Renal pelvis (tissue), 1 donor: ENCODE measurements at regions not wholly inside any gene's neighbourhood (a gene's known extent, or its start where the extent isn't known, plus 50 kb on each side); places are given as distances from the start of the nearest gene placed in this dataset.
"Not testable (repeated sequence)": the region's sequence is repeated elsewhere in the genome, so short reads cannot be mapped to it uniquely, and the experiment has no call there.

Experiments
- DNase-seq: peaks from one replicate; pipeline ENCODE4 v3.0.0-alpha.2; 2013

DNA sequence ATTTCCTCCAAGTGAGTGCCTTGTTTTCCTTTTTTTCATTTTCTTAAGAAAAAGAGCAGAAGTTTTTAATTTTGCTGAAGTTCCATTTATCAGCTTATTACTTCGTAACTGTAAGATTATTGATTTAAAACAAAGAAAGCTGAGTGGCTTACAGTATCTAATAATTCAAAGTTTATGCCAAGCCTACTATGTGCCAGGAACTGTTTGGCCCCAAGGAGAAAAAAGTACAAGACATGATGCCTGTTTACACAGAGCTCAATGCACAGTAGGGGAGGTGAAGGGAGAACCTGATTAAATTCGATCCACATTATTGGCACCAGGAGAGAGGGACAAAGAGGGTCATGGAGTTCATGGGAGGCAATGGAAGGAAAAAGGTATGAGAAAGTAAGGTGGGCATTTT is 419.3 kb upstream of the ZMIZ1 start:
- no peak for DNase-seq

DNA sequence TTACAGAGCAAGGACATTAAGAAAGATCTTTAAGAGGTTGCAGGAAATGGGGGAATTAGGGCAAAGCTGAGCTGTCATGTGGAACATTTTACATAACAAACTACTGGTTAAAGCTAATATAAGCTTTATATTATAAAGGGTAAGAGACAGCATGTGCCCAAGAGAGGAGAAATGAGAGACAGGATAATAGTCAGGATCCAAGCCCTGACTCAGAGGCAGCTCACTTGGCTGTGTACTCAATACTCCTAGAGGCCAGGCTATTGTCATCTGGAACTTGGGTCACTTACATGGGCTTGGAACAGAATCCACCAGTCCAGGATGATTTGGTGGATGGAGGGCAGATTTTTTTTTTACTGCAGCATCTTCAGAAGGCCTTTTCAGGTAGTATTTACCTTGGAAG is 418.6 kb upstream of the ZMIZ1 start:
- DNase-seq: no peak

DNA sequence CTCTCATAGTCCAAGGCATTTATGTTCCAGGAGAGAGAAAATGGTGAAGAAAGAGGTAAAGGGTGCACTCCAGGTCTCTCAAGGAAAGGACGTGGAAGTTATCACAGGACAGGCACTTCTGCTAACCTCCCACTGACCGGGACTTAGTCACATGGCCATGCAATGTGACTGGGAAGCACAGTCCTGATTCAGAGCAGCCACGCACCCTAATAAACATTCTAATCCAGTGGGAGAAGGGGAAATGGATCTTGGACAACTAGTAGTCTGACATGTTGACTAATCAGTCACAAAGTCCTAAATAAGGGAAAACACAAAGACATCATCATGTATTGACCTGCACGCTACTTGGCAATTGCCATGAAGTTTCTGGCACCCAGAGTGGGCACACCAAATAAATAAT is 417.5 kb upstream of the ZMIZ1 start:
- DNase-seq: no peak

DNA sequence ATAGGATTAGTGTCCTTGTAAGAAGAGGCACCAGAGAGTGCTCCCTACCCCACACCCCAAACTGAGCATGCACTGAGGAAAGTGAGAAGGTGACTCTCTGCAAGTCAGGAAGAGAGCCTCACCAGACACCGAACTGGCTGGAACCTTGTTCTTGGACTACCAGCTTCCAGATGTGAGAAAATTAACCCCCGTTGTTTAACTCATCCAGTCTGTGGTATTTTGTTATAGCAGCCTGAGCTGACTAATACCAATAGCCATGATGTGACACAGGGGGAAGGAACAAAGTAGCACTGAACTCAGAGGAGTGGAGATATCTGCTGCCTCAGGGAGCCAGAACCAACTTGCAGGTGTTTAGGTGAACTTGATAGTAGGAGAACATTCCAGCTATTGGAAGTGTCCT is 415.2 kb upstream of the ZMIZ1 start:
- no peak for DNase-seq

DNA sequence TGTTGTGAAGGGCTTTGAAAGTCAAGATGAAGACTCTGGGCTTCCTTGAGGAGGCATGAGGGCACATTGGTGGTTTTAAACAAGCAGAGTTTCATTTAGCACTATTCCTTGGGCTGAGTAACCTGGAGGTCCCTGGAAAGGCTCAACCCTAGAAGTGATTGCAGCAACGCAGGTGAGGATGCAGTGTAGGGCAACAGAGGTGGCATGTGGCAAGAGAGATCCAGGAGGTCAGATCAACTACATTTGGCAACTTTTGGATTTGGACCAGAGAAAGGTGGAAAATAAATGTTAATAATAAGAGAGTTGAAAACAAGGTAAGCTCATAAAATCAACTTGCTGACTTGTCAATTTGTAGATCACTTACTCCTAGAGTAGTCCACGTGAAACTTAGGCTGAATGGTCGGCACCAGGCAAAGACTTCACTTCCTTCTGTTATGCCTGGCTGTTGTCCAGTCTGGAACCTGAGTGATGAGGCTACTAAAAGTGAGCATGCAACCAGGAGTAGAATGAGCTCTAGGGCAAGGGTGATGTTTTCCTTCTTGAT is 414.6 kb upstream of the ZMIZ1 start:
- no peak for DNase-seq

DNA sequence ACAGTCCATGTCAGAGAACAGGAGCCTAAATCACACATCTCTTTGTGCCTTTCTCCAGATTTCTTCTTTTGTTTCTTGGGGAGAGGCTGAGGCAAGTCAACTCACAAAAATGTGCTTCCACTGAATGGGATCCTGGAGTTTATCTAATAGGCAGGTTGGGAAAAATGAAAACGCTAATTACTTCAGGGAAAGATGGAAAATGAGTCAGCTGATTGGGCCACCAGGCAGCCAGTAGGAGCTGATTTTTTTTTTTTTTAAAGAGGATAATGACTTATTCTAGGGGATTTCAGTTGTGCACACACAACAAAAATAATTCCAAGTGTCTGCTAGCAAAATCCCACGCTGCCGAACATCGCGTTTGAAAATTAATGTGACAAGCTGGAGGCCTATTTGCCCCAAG is 412.8 kb upstream of the ZMIZ1 start:
- DNase-seq: no peak

DNA sequence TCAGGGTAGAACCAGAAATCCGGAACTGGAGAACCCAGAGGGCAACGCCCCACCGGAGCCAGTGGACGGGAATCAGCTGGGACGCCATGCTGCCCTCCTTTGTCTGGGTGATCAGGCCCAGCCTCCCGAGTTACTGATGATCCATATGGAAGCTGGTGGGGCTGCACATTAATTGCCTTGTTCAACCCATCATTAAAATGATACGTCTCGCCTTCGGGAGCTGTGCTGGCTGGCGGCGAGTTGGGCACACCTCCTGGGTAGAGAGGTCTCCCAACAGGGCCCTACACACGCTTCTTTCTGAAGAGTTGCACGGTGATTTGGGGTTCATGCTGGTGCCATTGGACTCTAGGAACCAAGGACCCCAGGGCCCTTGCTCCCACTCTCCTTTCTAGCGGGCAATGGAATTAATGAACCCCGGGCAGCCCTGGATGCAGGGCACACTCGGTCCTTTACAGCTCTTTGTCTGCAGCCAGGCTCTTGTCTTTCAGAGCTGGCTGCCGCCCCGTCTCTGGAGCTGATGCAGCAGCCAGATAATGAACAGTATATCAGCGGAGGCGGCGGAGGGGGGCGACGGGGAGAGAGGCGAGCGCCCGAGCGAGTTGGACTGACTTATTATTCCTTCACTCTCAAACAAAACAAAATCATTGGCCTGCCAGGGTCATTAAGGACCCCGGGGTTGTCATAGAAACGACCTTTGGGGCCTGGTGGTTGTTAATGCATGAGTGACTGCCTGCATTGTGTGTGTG is 412.2 kb upstream of the ZMIZ1 start:
- DNase-seq: peak; percentile 92

DNA sequence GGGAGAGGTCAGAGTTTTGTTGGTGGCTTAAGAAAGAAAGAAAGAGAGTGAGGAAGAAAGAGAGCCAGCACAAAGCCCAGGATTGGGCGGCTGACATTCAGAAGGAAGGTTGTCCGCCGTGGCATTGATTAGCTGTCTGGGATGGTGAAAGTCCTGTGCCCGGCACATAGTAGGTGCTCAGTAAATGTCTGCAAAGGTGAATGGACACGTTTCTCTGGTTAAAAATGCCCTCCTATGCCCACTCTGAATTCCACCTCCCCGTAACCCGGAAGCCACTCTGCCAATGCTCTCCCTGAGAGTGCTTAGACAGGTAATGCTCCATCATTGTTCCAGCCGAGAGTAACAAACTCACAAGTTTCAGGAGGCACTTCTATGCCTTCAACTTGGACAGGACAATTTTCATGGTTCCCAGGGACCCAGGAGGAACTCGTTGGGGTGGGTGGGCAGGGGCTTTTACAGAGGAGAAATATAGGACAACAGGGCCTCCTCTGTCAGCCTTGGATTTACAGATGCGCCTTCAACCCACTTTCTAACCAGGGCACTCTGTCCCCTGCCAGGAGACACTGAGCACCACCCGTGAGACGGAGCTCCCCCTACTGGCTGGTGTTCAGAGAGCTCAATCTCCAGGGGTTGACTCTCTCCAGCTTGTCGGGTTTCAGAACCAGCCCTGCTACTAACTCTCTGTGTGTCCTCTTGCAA is 411.5 kb upstream of the ZMIZ1 start:
- no peak for DNase-seq

DNA sequence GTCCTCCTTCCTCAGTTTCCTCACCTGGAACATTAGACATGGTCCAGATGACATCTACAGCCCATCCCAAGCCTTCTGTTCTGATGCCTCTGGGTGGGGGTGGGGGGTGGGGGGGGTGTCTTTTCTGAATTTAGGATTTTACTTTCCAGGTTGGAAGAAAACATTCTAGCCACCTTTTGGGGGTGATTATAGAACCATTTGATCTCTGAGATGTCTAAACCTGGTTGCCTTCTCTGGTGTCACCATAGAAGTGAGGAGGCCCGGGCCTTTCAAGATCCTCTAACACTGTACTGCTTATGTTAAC is 411.0 kb upstream of the ZMIZ1 start:
- DNase-seq: no peak

DNA sequence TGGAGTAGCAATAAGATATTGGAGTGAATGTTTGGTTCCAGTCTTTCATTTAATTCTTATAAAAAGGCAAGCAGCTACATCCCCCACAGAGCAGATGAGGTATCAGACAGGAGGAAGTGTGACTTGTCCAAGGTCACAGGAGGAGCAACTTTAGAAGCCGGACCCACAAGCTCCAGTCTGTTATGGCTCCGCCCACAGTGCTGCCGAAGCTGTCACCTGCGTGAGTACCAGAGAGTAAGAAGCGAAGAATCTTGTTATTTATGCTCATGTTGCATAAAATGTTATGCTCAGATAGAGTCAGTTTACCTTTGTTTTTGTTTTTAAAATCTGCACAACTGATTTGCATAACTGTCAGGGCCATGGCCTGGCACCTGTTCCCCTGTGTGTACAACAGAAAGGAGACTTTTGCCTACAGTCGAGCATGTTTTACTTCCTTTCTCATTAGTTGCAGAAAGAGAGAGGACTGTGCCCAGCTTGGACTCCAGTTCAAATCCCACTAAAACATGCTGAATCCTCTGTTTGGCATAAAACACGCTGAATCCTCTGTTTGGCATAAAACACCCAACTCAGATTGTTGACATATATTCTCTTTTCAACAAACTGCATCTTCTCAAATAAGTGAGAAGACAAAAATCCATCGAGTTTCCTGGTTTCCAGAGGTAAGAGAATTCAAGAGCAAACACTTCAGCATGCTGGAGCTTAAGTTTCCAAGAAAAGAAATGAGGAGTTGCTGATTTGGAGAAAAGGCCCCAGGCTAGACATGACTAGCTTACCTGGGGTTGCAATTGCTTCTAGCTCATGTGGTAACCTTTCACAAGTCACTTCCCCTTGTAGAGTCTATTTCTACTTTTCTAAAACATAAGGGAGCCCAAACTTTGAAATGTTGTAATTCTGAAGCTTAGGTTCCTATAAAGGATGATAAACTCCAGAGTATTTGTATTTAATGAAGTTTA is 409.8 kb upstream of the ZMIZ1 start:
- no peak for DNase-seq

DNA sequence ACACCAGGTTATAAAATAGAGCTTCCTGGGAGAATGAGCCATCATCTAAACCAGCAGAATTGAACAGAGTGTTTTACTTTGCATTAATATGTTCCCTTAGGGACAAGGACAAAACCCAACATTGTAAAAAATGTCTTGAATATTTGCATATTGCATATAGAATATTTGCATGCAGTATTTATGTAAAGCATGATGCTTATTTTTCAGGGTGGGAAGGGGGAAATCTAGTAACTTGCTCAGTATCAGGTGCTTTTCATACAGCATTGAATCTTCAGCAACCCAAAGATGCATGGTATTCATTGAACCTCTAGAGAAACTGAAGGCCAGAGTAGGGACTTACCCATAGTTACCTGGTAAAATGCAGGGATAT is 409.2 kb upstream of the ZMIZ1 start:
- no peak for DNase-seq

DNA sequence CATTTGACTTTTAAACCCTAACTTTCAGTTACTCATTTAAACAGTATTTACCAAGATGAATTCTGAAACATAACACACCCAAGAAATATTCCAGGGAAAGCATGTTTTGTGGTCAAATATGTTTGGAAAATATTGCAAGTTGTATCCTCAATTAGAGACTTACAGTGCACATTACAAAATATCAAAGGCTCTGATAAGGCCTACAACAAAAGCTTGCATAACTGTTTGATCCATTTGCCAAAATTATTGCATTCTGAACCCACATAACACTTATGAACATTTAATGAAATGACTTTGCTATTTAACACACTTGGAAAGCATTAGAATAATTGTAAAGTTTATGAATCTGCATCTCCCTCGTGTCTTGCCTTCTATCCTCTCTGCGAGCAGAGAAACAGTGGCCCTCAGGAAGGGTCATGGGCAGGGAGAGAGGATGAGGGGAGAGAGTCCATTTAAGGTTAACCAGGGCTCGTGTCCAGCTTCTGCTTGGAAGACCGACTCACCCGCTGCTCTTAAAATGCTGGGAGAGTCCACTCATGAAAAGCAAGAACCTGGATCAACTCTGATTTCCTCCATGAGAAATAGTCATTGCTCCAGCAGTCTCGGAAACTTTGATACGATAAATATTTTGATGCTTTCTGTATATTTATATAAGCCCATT is 408.2 kb upstream of the ZMIZ1 start:
- DNase-seq: no peak

DNA sequence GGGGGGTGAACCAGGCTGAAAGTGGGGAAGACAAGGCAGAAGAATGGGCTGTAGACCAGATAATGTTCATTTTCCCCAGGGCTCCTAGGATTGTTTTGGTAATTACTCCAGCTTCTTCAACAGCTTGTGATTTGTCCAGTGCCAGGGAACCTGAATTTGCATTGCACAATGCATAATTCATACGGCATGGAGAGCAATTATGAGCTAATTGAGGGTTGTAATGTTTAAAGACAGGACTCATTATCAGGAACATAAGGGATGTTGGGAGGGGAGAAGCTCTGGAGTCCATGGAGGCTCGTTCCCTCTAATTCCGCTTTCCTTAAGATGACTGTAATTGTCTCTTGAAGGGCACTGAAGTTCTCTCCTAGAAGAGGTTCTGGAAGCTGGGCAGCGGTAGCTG is 405.0 kb upstream of the ZMIZ1 start:
- DNase-seq: no peak

DNA sequence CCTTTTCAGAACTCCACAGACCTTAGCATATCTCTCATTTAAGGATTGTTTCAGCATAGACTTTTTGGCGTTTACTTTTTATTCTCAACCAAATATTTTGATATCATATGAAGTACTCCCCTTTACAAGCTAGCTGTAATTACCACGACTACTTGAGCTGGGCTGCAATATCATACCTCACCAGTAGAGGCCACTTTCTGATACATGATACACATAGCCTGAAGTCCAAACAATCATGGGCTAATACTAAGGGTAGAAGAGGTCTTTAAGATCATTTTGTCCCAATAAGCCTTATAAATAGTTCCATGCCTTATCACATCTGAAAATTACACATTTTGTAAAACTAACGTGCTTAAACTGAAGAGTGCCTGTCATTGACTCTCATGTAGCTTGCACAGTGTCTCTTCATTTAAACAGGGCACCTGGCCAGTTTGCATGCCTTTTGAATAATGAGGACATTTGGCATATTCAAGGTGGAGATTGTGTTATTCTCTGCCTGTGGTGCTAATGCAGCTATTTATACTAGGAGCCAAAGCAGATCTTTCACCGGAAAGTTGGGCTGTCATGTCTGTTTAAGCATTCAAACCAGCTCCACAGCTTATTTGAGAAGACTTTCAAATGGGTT is 403.7 kb upstream of the ZMIZ1 start:
- no peak for DNase-seq

DNA sequence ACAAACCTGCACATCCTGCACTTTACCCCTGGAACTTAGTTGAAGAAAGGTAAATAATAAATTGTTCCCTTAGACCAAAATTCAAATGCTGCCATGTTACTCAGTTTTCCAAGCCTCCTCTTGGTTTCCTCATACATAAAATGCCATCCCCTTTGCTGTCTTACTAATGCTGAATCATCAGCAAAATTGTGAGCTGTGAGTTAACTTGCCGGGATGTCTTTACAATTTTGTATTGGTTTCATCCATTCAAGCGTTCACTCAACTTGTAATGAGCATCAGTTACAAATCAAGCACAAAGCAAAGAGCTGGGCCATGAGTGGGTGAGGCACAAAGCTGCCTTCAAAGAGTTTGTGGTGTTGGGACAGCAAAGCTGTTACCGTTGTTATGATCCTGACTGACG is 395.8 kb upstream of the ZMIZ1 start:
- DNase-seq: no peak

DNA sequence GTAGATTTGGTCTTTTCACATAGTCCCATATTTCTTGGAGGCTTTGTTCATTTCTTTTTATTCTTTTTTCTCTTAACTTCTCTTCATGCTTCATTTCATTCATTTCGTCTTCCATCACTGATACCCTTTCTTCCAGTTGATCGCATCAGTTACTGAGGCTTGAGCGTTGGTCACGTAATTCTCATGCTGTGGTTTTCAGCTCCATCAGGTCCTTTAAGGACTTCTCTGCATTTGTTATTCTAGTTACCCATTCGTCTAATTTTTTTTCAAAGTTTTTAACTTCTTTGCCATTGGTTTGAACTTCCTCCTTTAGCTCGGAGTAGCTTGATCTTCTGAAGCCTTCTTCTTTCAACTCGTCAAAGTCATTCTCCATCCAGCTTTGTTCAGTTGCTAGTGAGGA is 387.6 kb upstream of the ZMIZ1 start:
- not testable (repeated sequence) for DNase-seq

DNA sequence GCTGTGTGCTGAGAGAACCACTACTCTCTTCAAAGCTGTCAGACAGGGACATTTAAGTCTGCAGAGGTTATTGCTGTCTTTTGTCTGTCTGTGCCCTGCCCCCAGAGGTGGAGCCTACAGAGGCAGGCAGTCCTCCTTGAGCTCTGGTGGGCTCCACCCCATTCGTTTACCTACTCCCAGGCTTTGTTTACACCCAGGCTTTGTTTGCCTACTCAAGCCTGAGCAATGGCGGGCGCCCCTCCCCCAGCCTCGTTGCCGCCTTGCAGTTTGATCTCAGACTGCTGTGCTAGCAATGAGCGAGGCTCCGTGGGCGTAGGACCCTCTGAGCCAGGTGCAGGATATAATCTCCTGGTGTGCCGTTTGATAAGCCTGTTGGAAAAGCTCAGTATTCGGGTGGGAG is 386.8 kb upstream of the ZMIZ1 start:
- DNase-seq: not testable (repeated sequence)

DNA sequence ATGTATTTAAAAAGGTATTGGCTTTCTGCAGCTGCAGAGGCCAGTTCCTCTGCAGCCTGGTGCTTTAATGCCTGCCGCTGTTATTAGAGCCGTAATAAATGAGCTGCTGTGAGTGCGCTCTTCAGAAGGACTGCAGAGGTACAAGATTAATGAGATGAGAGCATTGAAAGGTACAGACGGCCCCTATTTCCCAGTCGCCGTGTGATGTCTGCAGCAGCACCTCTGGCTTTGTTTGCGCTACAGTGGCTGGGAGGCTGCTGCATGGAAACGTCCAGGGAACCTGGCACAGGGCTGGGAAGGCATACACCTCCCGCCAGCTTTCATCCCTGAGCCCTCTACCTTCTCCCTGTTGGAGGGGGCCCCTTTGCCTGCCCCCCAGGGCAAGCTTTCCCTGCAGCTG is 383.8 kb upstream of the ZMIZ1 start:
- no peak for DNase-seq

DNA sequence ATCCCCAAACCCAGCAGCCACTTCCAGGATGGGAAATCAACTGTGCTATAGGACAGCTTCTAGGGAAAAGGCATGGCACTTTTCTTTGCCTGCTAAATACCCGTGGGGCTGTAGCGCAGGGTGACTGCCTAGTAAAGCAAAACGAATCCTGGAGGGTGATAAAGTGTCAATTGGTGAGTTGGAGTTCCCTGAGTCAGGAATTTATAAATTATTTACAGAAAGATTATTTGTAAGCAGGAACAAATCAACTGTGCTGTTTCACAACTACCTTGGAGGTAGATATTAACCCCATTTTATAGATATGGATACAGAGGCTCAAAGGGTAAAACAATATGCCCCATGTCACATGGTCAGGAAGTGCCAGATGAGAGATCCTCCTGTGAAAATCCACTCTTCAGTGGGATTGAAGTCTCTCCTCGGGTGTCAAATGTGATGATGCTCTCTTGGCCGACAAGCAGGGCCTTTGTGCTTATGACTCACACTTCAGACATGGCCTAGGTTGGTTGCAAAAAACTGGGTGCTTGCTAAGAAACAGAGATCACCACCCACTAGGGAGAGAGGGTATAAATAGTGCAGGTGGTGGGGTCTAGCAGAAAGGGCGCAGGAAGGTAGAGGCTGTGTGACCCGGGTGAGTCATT is 383.2 kb upstream of the ZMIZ1 start:
- DNase-seq: no peak

DNA sequence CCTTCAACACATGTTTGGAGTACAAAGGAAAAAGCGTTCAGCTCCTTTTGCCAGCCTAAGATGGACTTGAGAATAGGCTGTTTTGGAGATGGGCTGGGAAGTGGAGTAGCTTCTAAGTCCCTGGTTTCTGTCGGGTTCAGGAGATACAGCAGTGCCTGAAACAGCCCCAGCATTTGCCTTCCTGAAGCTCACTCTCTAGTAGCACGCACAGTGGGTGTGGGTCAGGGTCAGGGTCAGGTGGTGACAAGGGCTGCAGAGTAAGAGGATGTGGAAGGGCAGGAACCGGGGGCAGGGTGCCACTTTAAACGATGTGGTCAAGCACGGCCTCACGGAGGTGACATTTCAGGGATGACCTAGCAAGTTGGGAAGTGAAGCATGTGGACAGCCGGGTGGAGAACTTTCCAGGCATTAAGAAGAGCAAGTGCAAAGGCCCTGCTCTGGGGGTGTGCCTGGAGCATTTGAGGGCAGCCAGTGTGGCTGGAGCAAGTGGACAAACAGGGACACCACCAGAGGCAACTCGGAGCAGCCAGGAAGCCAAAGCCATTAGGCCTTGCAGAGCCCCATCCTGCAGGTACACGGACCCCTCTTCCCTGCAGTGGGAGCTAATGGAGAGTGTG is 382.2 kb upstream of the ZMIZ1 start:
- no peak for DNase-seq

DNA sequence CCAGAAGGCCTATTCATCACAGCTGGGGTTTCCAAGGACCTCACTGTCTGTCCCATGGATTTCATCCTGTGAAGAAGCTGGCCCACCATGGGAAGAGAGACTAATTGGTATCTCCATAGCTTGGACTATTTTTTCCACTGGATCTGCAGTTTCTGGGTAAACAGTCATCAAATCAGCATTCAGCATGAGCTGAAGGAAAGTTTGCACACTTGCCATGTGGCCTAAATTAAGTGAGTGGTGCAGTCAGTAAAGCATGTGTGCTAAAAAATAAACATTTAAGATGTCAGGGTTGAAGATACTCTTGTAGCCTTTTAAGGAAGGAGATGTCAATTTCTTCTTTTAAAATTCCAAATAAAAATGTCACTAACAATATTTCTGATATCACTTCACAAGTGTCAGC is 381.1 kb upstream of the ZMIZ1 start:
- no peak for DNase-seq
